ENCODE measurements at regions not wholly inside any gene's neighbourhood (a gene's known extent, or its start where the extent isn't known, plus 50 kb on each side); places are given as distances from the start of the nearest gene placed in this dataset.

GRCh38 chr10:131694168-131694780, 206.5 kb upstream of the PPP2R2D start:
- no peak for DNase-seq

DNA sequence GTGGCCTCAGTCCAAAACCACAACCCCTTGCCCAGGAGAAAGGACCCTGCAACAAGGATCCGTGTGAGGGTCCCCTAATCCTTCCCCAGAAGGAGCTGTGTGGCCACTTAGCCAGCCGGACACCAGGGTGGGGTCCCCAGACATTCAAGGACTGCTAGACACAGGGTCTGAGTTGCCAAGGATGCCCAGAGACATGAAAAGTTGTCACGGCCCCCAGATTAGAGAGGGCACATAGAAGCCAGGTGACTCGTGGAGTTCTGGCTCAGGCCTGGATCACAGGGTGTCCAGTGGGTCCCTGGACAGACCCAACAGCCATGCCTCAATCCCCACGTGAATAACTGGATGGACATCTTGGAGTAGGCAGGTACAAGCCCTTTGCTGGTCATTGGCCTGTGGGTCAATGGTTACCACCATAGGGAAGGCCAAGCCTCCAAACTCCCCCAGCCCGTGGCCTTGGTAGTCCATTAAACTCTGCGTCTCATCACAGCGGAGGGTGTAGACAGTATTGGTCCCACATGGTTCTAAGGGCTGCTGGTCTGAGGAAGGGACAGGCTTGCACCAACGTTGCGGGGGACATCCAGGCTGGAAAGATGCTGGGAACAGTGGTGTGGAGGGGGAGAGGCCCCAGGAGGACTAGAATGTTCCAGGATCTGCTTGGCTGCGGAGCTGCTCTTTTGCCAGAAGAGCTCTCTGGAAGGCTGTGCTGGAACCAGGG, 205.9 kb upstream of the PPP2R2D start:
- DNase-seq: no peak

- DNase-seq: peak; percentile 19
Measured at GRCh38 chr10:131695496-131696165, 205.2 kb upstream of the PPP2R2D start.

- peak; percentile 13 for DNase-seq
Measured at GRCh38 chr10:131697476-131698128, 203.2 kb upstream of the PPP2R2D start.

DNA sequence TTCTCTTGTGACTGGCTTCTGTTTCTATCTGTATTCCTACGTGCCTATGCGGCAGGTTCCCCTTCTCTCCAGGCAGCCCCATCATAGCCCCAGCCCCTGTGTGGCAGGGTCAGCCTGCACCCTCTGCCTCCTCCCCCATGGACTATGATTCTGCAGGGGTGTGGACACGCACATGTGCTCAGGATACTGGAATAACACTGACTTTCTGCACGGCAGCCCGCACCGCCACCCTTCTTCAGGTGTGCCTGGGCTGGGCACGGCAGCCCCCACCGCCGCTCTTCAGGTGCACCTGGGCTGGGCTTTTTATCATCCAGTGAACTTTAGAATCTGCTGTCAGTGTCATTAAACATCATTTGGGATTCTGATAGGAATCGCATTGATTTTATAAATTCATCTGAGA, 202.6 kb upstream of the PPP2R2D start:
- peak; percentile 15 for DNase-seq

DNA sequence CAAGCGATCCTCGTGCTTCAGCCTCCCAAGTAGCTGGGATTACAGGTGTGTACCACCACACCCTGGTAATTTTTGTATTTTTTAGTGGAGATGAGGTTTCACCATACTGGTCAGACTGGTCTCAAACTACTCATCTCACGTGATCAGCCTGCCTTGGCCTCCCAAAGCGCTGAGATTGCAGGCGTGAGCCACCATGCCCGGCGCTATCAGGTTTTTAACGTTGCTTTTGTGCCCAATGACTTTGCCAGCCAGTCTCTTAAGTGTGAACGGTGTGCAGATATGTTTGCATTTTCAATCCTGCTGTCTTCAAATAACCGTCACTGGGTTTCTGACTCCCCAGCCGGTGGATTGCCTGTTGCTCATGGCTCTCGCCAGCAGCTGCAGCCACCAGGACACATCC, 201.8 kb upstream of the PPP2R2D start:
- DNase-seq: peak; percentile 9

- DNase-seq: peak; percentile 28
Measured at GRCh38 chr10:131700032-131700431, 200.8 kb upstream of the PPP2R2D start.

DNA sequence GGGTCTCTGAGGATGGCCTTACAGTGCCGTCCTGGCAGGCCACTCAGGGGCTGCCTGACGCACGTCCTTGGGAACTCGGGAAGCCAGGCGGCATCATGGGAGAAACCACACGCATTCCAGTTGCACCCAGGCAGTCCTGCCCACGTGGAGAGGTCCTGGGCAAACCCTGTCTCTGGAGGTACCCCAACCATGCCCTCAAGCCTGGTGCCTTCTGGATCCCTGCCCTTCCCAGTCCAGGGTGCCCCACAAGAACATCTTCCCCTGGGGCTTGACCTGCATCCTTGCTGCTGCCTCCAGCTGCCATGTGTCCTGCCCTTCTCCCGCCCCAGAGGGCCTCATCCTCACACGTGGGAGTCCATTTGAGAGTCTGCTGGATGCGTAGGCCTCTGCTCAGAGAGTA, 200.3 kb upstream of the PPP2R2D start:
- DNase-seq: peak; percentile 19

DNA sequence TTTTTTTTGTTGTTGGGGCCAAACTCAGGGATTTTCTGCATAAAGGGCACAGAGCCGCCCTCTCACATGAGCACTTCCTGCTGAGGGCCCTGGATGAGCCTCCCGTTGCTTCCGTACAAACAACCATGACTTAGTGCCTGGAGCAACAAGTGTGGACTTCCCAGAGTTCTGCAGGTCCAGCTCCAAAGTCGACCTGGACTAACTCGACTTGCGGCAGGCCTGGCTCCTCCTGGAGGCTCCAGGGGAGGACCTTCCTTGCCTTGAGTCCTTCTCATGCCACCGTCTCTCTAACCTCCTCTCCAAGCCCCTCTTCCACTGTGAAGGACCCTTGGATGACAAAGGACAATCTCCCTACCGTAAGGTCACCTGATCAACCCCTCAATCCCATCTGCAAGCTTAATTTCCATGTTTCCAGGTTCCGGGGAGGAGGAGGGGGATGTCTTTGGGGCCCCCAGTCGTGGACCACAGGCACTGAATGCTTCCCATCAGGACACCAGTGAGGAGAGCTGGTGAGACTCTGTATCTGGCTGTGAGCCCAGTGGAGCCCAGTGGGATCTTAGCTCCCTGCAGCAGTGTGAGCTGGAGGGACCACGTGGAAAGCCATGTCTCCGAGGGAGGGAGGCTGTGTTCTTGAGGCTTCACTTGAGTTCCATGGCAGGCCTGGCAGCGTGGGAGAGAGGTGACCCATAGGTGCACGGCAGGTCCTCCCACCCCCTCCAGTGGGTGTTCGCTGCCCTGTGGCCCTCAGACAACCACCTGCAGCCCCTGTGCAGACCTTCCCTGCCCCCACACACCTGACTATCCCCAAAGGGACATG, 199.5 kb upstream of the PPP2R2D start:
- peak; percentile 32 for DNase-seq

- peak; percentile 28 for DNase-seq
Measured at GRCh38 chr10:131702531-131703356, 198.1 kb upstream of the PPP2R2D start.

DNA sequence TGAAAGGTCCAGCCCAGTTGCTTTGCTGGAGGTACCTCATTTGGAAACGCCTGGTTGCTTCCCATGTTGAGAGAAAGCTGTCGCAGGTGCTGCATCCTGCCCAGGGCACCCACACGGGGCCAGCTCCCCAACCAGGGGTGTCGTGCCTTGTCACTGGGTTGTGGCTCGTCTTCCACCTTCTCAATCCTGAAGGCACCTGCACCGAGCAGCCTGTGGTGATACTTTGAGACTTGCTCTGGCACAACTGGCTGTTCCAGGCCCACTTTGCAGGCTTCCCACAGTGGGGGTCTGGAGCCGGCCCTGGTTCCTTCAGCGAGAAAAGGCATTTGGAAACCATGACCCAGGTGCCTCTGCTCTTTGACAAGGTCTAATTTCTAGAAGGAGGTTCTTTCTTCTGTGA, 197.3 kb upstream of the PPP2R2D start:
- DNase-seq: peak; percentile 9

DNA sequence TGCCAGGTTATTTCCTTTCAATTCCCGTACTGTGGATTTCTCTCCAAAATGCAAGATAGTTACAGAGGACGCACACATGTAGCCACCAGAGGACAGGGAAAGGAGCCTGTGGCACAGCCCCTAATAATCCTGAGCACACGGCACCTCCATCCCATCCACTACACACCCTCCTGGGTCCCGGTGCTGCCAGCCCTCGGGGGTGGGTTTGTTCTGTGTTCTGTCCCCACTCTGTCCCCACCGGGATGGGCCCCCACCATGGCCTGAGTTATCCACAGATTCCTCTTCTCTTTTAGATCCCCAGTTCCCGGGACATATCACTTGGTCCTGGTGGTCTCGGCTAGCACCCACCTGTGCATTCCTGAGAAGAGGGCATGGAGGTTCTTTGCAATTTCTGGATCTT, 196.9 kb upstream of the PPP2R2D start:
- DNase-seq: no peak

DNA sequence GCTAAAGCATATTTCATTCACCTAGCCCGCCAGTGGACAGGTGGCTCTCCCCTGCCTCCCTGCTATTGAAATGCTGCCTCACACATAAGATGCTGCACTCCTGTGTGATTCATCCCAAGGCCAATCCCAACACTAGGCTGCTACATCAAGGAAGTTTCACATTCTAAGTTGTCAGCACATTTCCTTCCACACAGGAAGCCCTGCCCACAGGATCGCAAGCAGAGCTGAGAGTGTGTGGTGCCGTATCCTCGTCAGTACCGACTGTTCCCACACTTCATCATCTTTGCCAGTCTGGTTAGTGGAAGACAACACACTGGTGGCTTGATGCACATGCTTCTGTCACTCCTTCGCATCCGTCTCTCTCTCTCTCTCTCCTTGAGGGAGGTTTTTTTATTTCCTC, 194.3 kb upstream of the PPP2R2D start:
- no peak for DNase-seq

GRCh38 chr10:131706952-131707351, 193.9 kb upstream of the PPP2R2D start:
- peak; percentile 7 for DNase-seq

DNA sequence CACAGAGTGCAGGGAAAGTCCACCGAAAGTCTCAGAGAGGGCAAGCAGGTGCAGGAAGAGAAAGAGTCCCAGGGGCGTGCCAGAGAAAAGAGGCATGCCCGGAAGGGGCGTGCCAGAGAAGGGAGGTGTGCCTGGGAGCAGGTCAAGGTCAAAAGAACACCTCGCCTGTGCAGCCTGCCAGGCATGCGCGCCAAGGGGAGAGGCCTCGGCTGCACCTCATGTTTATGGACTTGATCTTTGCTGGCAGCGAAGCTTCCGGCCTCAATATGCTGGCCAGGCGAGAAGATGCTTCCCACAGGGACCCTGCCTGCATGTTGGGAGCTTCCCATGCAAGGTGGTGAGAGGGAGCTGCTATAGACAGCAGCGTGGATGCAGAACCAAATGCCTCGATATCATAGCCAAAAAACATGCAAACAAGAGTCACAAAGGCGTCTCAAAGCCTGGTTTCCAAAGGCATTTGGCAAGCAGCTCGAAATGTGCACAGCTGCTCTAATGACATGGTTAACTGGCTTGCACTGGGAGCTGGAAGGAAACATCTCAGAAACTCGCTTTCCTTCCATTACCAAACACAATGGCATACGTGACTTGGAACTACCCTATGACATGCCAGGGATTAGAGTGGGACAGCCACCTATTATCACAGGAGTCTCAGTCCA, 192.5 kb upstream of the PPP2R2D start:
- peak; percentile 21 for DNase-seq

DNA sequence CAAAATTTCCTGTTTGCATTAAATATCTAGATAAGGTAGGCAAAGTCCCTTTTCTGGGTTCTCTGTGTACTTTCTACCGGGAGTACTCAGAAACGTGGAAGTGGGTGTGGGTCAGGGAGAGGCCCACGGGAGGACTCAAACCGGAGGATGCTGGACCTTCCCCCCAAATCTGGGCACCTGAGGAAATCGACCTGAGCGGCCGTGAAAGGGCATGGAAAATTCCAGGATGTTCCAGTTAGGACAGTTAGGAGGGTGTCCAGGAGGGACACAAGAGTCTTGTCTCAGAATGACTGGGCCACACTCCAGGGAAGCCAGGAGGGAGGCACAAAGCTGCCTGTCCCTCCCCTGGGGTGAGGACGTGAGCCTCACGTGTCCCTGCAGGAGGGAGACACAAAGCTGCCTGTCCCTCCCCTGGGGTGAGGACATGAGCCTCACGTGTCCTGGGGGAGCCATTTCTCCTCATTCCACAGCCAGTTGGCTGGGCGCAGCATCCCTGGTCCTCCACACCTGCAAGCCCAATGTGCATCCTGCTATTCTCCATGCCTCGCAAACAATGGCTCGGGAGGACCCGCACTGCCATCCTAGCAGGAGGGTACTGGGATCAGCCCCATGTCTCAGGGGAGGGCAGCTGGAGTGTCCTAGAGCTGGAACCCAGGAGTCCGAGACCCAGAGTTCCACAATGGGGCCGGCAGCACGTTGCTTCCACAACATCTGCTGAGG, 190.5 kb upstream of the PPP2R2D start:
- DNase-seq: peak; percentile 30

GRCh38 chr10:131722121-131722520, 178.7 kb upstream of the PPP2R2D start:
- DNase-seq: peak; percentile 13

GRCh38 chr10:131722525-131723264, 178.1 kb upstream of the PPP2R2D start:
- peak; percentile 17 for DNase-seq

DNA sequence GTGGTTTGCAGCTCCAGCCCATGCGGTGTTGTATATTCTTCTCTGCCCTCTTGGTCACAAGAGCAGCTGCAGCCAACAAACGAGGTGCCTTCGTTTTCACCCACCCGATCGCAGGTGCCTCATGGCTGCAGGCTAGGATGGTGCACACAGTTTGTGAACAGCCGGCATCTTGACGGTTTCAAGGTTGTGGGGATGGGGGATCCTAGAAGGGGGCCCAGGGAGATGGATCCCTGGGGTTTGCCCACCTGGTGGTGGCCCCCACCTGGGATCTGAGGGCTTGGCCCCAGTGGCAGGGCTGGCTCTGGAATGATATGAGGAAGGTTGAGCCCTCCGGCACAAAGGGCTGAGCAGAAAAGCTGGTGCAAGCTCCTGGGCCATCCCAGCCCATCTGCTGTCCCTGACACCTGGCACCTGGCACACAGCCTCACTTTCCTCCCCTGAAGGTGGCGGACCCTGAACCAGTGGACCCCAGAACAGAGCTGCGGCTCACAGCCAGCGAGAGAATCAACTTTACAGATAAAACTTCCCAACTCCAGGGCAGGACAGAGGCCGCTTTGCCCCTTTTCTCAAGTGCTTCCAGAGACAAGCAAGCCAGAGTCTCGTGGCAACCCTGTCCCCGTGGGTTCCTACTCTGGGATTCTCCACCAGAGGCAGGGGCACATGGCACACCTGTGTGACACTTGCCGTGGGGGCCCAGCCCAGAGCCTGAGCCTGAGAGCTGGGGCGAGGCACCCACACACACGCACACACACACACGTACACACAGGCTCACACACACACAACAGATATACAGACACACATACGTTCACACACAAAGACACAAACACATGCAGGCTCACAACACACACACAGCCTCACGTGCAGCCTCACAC, 177.3 kb upstream of the PPP2R2D start:
- peak; percentile 33 for DNase-seq
